AG09309 (cell line): ENCODE measurements at regions not wholly inside any gene's neighbourhood (a gene's known extent, or its start where the extent isn't known, plus 50 kb on each side); places are given as distances from the start of the nearest gene placed in this dataset.
"Not testable (repeated sequence)": the region's sequence is repeated elsewhere in the genome, so short reads cannot be mapped to it uniquely, and the experiment has no call there.

Experiments
- DNase-seq: peaks from one replicate; pipeline ENCODE4 v3.0.0-alpha.2; 2010; ENCODE audit warnings: low read depth
- H3K4me3 ChIP-seq: 2 replicates; pipeline ENCODE4 v1.5.1; 2011; ENCODE audit warnings: mild to moderate bottlenecking, low read depth, low read length, moderate library complexity; ENCODE audit not compliant: control insufficient read depth
- CTCF ChIP-seq: IDR thresholded peaks from 2 replicates; pipeline ENCODE4 v1.5.1; 2011; ENCODE audit warnings: mild to moderate bottlenecking, low read depth, low read length, inconsistent platforms; ENCODE audit not compliant: insufficient read depth, control insufficient read depth; ENCODE audit errors: missing control alignments

- DNase-seq = no peak
- no peak for TF ChIP-seq CTCF
- no peak overlapping the region for H3K4me3 ChIP-seq
These were observed 102.1 kb upstream of the SRSF6 start for GRCh38 chr20:43355610-43356009.

DNA sequence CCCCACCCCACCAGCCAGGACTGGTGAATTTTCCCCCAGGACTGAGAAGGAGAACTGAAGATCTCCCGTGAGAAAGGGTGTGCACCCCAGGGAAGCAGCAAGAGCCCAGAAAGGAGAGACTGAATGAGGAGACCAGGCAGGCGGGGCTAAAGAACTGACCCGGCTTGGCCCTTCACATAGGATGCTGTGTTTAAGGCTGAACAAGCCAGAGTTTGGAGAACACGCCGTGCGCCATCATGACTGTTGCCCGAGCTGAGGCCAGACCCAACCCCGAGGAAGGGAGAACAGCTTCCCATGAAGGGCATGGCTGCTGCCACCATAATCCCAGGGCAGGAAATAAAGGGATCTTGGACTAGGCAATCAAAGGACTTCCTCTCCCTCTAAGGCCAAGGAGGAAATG lies 104.7 kb upstream of the SRSF6 start:
- H3K4me3 ChIP-seq = no peak overlapping the region
- no peak for DNase-seq
- no peak for TF ChIP-seq CTCF

DNA sequence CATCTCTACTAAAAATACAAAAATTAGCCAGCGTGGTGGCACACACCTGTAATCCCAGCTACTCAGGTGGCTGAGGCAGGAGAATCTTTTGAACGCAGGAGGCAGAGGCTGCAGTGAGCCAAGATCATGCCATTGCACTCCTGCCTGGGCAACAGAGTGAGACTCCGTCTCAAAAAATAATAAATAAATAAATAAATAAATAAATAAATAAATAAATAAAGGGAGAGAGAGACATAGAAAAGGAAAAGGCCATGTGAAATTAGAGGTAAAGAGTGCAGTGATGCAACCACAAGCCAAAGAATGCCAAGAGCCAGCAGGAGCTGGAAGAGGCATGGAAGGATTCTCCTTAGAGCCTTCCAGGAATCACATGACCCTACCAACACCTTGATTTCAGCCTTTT lies 107.0 kb upstream of the SRSF6 start:
- DNase-seq = not testable (repeated sequence)

GRCh38 chr20:43349841-43350240 lies 107.9 kb upstream of the SRSF6 start:
- H3K4me3 ChIP-seq = no peak overlapping the region
- no peak for DNase-seq
- no peak for TF ChIP-seq CTCF

More for the DNA sequence above, 107.0 kb upstream of the SRSF6 start:
- H3K4me3 ChIP-seq = not testable (repeated sequence)

GRCh38 chr20:43347839-43348238 lies 109.9 kb upstream of the SRSF6 start:
- not testable (repeated sequence) for H3K4me3 ChIP-seq, DNase-seq

GRCh38 chr20:43345676-43346075 lies 112.0 kb upstream of the SRSF6 start:
- DNase-seq = no peak
- TF ChIP-seq CTCF = no peak
- H3K4me3 ChIP-seq = no peak overlapping the region

DNA sequence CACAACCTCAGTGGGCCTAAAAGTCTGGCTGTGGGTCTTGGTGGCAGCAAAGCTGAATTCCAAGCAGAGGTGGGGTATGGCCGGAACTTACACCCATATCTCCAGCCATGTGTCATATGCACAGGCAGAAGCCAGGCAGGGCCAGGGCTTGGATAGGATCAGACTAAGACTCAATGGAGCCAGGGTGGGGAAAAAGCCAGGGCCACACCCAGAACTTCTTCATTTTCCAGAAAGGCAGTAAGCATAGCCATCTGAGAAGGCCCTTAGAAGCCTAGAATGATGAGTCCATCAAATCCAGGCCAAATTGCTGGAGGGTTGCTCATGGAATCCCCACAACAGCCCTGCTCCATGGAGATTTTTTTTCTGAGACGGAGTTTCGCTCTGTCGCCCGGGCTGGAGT lies 116.2 kb upstream of the SRSF6 start:
- no peak overlapping the region for H3K4me3 ChIP-seq
- no peak for TF ChIP-seq CTCF
- DNase-seq = no peak

- no peak overlapping the region for H3K4me3 ChIP-seq
- no peak for DNase-seq
- no peak for TF ChIP-seq CTCF
These were observed 120.7 kb upstream of the SRSF6 start for GRCh38 chr20:43337036-43337435.
